DMS53 treated with DMSO at 0.1 percent for 48 hours (cell line): ENCODE measurements at regions not wholly inside any gene's neighbourhood (a gene's known extent, or its start where the extent isn't known, plus 50 kb on each side); places are given as distances from the start of the nearest gene placed in this dataset.

Source experiments
- DNase-seq: peaks from one replicate; lab custom pipeline; 2025; ENCODE audit not compliant: unreplicated experiment; lab: John Stamatoyannopoulos, UW

DNA sequence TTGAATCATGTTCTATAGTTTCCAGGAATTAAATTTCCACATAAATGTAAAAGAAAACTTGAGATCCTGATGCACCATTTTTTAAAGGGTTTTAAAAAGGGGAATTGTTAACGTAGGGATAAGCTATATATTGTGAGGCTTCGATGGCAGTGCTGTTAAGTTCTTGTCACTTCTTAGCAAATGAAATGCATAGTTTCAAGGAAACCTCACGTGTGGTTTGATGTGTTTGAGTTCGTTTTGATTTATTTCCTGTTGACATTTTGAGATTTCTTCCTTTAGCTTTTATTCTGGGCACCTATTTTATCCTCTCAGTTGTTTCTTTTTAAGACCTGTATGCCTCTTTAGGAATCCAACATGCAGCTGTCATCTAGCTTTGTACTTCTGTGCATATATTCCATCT, 301.0 kb downstream of the DOCK8 start:
- no peak for DNase-seq

GRCh38 chr9:517993-518392, 303.3 kb downstream of the DOCK8 start:
- no peak for DNase-seq

- DNase-seq: no peak
These were observed 303.9 kb downstream of the DOCK8 start for GRCh38 chr9:518540-518939.

DNA sequence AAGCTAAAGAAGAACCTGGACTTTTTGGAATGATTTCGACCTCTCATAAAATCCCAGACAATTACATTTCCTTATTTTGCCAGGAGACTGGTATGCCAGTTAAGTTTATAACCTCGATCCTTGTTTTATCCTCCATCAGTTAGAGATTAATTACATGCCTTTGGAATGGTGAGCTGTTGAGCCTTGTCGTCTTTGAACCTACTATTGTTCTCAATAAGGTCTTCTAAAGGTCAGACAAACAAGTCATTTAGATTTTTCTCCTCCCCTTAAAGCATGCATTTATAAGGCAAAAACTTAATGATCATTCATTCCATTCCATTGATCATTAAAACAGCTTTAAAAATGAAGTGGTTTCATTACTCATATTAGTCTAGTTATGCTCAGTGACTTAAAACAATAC, 304.9 kb downstream of the DOCK8 start:
- DNase-seq: no peak

DNA sequence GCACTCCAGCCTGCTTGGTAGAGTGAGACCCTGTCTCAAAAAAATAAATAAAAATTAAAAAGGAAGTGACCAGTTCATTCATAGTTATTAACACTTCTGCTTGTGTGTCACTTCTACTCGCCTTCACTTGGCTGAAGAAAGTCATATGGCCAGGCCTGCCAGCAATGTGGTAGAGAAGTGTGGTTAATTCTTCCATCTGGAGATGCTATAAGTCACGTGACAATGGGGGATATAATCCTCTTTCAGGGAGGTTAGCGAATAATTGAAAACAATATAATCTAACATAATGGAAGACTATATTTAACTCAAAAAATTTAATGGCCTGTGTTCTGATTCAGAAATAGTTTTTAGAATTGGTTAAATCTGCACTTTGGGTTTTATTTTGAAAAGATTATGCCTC, 305.6 kb downstream of the DOCK8 start:
- no peak for DNase-seq

- no peak for DNase-seq
These were observed 307.5 kb downstream of the DOCK8 start for GRCh38 chr9:522190-522589.

GRCh38 chr9:522658-523057, 308.0 kb downstream of the DOCK8 start:
- no peak for DNase-seq

DNA sequence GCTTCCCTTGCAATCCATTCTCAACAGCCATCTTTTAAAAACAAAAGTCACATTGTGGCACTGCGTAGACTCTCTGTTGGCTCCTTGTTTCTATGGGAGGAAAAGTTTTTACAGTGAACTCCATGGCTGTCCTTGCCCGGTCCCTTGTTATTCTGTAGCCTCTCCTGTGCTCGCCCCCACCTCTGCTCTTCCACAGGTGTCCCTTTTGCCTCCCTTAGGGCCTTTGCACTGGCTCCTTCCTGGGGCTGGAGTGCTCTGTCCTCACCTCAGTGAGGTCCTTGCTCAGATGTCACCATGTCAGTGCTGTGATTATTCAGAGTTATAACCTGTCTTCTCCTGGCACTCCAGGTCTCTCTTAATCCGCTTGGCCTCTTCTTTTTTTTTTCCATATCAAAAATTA, 308.8 kb downstream of the DOCK8 start:
- no peak for DNase-seq

DNA sequence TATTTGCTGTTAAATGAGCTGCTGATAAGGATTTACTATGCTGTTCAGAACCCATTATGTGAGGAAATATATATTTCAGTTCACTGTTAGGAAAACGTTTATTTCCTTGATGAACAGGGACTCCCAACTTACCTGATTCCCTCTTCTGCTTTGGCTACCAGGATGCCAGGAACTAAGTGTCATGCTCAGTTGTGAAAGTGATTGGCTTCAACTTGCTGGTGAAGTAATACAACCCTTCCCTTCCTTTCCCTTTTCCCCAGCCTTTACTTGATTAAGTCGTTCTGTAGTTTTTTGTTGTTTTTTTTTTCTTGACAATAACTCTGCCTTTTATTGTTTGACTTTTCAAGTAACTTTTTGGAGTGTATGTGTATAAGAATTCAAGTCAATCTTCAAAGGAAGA, 309.3 kb downstream of the DOCK8 start:
- DNase-seq: no peak

DNA sequence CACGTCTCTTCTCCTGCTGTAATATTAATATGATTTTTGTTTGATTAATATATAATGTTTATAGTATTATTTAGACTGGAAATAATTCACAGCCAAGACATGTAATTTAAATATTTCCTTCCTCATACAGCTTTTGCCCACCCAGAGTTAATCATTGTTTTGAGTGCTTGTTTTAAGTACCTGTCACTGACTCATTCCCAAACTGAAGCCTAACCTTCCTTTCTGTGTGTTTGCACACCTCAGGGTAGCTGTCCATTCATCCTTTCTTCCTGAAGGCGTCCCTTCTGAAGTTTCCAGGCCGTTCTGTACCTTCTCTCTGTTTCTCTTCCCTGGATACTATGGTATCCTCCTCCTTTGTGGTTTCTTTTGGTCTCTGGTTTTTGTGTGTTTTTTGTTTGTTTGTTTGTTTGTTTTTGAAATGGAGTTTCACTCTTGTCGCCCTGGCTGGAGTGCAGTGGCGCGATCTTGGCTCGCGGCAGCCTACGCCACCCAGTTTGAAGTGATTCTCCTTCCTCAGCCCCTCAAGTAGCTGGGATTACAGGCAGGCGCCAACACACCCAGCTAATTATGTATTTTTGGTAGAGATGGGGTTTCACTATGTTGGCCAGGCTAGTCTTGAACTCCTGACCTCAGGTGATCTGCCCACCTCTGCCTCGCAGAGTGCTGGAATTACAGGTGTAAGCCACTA, 312.4 kb downstream of the DOCK8 start:
- DNase-seq: peak; percentile 8

- DNase-seq: no peak
These were observed 311.8 kb upstream of the DMRT1 start for GRCh38 chr9:529731-530130.

DNA sequence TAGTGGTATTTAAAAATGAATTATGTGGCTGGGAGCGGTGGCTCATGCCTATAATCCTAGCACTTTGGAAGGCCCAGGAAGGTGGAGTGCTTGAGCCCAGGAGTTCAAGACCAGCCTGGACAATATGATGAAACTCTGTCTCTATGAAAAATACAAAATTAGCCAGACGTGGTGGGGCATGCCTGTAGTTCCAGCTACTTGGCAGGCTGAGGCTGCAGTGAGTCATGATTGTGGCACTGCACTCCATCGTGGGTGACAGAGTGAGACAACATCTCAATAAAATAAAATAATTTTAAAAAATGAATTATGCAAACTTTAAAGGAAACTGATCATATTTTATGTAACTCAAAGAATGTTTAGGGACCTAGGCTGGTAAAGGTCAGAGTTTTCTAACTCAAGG, 310.8 kb upstream of the DMRT1 start:
- DNase-seq: no peak

- no peak for DNase-seq
These were observed 308.8 kb upstream of the DMRT1 start for GRCh38 chr9:532707-533106.

- DNase-seq: no peak
These were observed 306.6 kb upstream of the DMRT1 start for GRCh38 chr9:534886-535285.

DNA sequence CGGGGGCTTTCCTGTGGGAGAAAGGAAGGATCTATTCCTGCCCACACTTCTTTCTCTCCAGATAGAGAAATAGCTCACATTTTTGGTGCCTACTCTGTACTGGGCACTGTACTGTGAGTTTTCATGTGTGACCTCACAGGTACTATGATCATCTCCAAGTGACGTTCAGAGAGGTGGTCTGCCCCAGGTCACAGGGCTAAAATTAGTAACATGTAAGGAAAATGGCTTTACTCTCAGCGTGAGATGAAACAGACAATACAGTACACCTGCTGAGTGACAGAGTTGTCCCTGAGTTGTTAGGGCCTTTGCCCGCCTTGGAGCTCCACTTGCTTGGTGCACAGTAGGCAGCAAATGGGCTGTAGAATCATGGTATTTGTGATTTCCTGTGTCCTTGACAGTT, 306.1 kb upstream of the DMRT1 start:
- no peak for DNase-seq

DNA sequence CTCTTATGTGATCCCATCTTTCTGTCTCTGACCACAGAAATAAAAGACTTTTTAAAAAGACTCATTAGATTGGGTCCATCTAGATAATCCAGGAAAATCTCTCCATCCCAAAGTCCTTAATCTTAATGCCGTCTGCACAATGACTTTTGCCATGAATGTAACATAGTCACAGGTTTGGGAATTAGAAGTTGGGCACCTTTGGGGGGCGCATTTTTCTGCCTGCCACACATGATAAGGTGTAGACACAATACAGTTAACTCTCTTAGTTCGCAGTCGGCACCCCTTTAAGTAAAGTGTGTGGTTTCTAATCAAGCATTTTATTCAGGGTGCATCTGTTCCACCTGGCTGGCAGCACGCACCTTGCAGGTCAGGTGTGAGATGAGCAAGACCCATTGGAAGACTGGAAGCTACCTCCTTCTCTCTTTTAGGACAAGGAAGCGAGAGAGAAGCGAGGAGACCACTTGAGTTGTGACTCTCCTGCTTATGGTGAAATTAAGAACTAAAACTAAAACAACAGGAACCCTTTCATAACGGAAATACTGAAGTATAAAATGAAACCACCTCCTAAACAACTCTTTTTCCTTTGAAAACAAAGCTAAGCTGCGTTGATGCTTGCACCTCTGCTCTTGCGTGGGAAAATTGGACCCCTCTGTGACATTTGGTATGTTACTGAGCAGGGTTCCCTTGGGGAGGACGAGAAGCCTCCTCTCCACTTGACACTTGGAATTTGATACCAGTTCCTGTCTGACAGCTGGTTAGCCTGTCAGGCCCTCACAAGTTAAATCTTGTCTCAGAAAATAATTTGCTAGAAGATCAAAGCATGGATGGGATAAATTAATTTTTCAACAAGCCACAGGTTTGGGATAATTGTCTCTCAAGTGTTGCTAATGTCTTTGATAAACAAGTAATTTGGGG, 304.6 kb upstream of the DMRT1 start:
- no peak for DNase-seq

DNA sequence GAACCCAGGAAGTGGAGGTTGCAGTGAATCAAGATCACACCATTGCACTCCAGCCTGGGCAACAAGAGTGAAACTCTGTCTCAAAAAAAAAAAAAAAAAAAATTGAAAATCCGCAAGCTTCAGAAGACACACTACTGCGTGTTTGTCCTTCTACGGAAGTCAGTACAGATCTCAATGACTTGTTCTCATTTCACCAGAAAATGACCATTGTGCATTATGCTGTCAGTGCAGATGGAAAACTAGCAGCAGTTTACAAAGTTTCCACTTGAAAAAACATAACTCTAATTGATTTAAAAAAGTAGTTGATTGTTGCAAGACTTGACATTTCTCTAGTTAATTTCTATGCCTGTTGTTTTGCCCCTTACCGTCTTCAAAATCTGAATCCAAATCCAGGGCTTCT, 298.0 kb upstream of the DMRT1 start:
- no peak for DNase-seq

DNA sequence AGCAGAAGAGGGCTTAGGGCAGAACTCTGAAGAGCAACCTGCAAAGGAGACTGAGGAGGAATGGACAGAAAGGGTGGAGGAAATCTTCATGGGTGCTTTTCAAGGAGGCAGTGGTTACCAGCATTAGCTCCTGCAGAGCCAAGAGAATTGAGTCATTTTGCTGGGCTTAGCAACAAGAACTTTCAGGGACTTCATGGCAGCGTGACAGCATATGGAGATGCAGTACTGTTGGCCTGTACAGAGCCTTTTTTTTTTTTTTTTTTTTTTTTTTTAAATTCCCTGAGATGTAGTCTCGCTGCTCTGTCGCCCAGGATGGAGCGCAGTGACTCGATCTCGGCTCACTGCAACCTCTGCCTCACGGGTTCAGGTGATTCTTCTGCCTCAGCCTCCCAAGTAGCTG, 296.0 kb upstream of the DMRT1 start:
- DNase-seq: no peak

DNA sequence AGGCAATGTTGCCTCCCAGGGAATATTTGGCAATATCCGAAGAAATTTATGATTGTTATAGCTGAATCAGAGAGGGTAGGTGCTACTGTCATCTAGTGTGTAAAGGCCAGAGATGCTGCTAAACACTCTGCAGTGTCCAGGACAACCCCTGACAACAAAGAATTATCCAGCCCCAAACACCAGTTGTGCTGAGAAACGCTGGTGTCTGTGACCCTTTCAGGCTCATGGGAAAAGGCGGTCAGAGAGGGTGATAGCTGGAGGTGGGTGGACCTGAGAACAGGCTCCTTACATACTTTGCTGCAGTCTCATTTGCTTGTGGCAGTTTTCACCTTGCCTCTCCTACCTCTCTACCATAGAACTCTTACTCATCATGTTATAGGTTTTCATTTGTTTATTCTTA, 295.3 kb upstream of the DMRT1 start:
- DNase-seq: no peak

DNA sequence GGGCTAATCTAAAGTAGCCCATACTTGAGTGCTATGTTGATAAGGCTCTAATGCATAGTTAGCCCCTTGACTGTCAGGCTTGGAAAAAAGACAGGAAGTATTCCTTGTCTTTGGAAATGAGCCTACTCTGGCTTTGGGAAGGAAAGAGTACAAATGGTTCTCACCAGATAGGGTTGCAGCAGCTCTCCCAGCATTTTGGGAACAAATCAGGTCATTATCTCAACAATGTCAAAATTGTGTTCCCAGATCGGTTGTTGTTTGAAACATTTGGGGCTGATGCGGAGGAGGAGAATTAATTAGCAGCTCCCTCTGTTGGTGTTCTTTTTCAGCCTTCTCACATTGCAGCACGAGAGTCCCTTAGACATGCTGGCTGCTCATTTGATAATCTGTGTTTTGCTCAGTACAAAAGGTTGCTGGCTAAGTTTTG, 294.7 kb upstream of the DMRT1 start:
- no peak for DNase-seq

GRCh38 chr9:547314-547713, 294.2 kb upstream of the DMRT1 start:
- DNase-seq: no peak

- DNase-seq: no peak
These were observed 292.0 kb upstream of the DMRT1 start for GRCh38 chr9:549455-549997.
